ENCODE measurements at regions not wholly inside any gene's neighbourhood (a gene's known extent, or its start where the extent isn't known, plus 50 kb on each side); places are given as distances from the start of the nearest gene placed in this dataset.
"Not testable (repeated sequence)": the region's sequence is repeated elsewhere in the genome, so short reads cannot be mapped to it uniquely, and the experiment has no call there.

DNA sequence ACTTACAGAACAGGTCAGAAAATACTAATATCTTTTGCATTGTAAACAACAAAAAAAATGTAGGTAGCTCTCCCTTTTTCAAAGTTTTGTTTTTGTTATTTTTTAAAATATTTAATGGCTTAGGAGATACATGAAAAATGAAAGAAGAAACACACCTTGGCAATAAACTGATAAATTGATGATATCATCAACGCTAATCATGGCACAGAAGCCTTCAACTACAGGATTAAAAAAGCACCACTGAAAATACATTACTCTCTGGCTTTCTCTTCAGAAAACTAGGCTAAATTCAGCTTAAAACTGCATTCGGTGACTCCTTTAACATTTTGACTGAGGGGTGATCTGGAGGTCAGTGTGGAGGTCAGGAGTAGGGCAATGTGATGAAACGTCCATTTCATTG is 1018.8 kb upstream of the FANCL start:
- DNase-seq (ENCODE audit: low read depth in 2 of 2), result no peak

DNA sequence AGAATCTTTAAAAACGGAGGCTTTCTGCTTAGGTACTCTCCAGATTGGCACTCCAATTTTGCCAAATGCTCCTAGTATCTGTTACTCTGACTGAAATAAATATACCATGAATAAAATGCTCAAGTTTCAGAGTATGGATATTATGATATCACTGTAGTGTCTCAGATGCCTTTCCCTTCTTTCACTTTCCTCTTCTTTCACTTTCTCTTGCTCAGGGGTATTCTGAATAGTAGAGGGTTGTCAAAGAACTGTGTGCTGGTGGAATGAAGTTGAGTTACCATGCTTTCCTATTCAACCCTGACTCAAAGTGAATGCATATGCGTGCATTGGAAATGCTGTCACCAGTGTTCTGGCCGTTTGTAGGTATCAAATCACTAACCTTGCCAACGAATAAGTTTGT is 1015.2 kb upstream of the FANCL start:
- no peak for DNase-seq (ENCODE audit: low read depth in 2 of 2)

DNA sequence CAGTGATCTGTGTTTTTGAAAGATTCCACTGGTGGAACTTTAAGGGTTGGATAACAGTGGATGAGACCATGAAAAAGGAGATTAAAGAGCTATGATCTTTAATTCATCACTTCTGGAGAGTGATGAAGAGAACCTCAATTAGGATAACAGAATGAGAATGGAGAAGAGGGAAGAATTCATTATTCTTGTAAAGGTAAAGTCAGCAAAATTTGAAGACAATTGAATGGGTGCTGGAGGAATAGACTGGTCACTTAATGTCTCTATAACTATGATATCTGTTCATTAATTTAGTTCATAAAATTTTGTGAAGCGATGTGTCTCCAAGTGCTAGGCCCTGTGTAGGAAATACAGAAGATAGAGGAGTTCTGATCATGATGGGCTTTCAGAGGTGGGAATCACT is 1013.2 kb upstream of the FANCL start:
- no peak for DNase-seq (ENCODE audit: low read depth in 2 of 2)

DNA sequence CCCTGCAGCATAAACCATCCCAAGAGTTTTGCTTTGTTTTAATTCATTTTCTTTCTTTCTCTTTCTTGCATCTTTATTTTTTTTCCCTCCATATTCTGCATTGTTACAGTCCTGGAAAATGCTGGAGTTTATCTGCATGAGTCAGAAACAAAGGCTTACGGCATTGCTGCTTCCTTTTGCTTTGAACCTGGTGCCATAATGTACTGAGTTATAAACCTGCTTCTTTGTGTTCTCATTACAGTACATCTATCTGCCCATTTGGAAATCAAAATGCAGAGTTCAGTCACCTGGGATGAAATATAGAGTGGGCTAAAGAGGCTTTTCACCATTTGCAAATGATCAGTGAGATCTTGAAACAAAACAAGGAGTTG is 1009.2 kb upstream of the FANCL start:
- no peak for DNase-seq (ENCODE audit: low read depth in 2 of 2)

DNA sequence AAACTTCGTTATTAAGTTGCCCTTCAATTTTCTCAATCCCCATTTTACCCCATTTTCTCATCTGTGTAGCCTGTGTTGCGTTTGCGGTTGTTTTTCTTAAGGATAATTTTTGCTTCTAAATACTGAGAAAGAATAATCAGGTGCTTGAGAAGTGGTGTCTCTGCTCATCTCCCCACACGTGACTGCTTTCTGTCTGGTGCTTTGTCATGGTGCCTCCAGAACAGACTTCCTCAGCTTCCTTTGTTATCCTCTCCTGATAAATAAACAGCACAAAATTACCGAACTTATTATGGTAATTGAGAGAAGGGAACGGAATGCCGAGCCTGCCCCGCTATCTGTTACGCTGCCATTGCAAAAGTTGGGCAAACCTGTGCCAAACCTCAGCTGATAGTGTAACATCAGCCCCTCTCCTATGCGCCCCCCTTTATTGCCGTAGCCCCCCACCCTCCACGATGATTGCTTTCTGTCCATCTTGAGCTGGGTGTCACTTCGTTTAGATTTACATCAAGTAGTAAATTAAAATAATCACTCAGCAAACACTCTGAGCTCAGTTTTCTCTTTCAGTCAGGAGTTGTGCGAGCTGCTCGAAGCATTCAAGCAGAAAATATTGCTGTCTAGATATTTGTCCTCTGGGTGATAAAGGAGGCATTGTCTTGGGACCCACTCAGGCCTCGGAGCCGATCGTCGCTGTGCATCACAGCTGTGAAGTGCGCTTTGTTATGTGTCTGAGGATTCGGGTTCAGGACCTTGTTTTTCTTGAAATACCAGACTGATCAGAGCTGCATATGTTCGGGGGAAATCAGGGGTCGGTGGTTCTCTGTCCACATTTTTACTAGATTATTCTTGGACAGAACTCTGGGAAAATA is 1008.5 kb upstream of the FANCL start:
- no peak for DNase-seq (ENCODE audit: low read depth in 2 of 2)

DNA sequence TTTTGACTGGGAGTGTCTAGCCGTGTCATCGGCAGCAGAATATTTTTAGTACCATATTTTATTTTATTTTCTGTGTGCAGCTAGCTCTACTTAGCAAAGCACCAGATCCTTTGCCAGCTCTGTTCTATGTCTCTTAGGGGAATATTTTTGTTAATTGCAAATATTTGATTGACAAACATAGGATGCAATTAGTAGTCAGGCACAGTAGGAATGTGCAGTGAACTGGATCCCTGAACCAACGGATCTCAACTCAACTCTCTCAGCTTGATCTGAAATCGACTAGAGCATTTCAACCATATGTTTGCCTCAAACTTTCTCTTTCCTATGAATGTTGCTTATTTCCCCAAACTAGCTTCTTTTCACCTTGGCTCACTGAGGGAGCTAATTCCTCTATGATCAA is 998.0 kb upstream of the FANCL start:
- DNase-seq (ENCODE audit: low read depth in 2 of 2), result no peak

DNA sequence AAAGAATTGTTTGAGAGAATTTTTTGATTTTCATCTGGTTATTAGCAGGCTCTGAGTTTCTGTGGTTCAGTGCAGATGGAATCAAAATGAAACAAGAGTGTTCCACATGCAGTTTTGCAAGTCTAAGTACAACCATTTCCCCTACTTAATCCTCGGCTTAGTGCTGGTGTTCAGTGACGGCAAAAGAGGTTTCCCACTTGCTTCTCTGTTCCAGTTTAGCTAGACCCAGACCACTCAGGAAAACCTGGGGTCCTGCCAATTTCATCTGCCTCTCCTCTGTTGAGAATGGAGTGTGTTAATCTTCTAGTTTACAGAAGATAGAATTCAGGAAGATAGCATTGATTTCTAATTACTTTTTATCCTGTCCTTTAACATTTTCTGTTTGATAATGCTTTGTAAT is 996.2 kb upstream of the FANCL start:
- no peak for DNase-seq (ENCODE audit: low read depth in 2 of 2)

DNA sequence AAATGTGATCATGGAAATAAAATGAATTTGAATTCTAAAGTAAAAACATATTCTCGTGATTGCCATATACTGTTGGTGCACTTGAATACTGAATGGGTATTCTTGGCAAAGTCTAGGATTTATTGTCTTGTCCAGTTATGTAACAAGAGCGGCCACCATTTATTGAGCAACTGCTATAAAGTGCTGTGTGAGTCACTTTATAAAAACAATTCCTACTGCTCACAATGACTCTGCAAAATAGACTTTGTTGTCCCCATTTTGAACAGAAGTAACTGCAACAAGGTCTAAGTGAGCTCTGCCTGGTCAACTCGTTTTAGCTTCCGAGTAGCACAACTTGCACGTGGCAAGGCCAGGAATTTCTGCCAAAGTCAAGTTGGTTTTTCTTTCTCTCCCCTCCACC is 995.6 kb upstream of the FANCL start:
- DNase-seq (ENCODE audit: low read depth in 2 of 2), result no peak

DNA sequence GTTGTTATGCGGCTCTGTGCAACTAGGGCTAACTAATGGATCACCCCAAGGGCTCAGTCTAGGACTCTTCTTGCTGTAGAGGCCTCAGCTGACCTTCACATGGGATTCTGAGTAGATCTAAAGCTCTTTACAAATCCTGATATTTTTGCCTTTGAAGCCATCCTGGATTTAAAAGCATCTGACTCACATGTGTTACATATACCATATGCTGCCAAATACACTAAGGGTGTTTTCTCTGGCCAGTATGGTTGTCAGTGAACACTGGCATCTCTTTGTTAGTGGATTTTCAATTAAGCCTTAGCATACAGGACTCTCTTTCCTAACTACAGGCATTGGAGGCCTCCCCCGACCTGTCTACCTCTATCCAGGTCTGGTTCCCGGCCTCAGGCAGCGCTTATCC is 992.8 kb upstream of the FANCL start:
- no peak for DNase-seq (ENCODE audit: low read depth in 2 of 2)

DNA sequence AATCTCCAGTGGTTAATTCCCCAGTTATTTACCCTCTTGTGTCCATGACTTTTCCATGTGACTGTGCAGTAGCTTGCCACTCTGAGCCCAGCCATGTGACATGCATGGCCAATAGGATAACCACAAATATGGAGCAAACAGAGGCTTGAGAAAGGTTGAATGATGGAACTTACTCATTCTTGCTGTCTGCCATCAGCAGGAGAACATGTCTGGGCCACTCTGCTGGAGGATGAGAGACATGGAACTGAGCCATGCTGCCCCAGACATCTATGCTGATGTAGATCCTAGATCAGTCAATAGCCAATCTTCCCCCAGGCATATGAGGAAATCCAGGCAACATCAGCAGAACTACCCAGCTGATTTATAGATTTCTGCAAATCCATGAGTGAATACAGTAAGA is 992.3 kb upstream of the FANCL start:
- DNase-seq (ENCODE audit: low read depth in 2 of 2), result no peak

DNA sequence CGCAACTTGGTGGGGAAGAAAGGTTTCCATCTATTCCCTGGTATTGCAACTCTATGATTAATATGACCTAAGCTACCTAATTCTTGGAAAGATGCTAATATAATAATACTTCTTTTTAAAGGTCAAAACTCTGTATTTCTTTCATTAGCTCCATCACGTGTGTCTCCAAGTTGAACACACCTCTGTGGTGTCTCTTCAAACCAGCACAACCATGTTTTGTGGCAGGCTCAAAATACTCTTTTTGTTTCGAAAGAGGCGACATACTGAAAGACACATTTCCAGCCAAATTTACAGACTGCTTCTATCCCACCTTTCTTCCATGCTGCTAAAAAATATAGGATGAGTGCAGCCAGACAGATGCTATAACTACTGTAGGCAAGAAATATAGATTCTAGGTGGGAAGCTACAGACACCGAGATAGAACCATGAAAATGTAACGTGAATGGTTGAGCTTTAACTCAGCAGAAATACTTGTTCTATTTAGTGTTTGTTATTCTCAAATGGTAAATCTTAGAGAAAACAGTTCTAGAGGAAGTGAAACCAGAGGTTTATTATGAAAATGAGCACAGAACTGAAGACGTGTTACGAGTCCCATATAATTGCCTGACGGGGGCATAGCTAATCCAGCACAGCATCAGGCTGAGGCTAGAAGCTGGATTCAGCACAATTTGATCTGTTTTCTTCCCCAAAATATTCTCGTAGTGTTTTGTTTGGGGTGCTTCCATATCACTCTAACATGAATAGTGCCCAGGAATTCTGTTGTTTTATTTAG is 991.5 kb upstream of the FANCL start:
- no peak for DNase-seq (ENCODE audit: low read depth in 2 of 2)

DNA sequence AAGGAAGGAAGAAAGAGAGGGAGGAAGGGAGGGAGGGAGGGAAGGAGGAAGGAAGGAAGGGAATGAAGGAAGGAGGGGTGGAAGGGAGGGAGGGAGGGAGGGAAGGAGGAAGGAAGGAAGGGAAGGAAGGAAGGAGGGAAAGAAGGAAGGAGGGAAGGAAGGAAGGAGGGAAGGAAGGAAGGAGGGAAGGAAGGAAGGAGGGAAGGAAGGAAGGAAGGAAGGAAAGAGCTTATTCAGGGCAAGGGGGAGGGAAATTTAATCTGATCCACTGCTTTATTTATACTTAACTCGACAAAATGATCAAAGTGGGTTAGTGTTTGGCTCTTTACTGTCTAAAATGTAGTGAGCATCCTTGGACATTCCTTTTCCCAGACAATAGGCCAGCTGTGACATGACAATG is 985.2 kb upstream of the FANCL start:
- DNase-seq (ENCODE audit: low read depth in 2 of 2), result not testable (repeated sequence)

DNA sequence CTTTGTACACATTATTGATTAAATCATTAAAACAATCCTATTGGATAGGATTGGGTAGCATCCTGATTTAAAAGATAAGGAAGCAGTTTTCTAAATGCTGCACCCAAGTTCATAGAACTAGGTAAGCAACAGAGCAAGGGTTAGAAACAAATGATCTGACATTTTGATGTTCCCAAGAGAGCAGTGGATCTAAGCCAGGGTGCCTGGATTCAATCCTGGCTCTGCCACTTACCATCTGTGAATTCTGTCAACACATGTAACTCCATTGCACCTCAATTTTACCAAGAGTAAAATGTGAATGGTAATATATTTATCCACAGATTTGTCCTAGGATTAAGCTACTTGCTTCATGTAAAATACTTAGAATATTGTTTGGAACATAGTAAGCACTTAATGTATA is 982.6 kb upstream of the FANCL start:
- no peak for DNase-seq (ENCODE audit: low read depth in 2 of 2)

DNA sequence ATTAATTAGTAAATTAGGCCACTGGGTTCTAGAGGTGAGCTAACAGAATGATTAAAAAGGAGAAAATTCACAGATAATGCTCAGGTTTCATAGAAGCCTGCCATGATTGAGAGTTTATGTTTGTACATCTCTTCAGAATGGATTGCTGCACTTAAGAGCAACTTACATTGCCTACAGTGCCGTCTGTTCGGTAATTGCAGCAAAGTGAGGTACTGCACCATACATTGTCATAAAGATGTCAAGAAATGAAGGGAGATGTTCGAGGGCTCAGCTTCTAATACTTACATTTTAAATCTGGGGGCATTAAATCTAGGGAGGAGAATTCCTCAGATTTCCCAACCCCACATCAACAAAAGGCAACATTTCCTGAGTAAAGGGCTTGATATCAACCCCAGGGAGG is 976.2 kb upstream of the FANCL start:
- DNase-seq (ENCODE audit: low read depth in 2 of 2), result no peak

DNA sequence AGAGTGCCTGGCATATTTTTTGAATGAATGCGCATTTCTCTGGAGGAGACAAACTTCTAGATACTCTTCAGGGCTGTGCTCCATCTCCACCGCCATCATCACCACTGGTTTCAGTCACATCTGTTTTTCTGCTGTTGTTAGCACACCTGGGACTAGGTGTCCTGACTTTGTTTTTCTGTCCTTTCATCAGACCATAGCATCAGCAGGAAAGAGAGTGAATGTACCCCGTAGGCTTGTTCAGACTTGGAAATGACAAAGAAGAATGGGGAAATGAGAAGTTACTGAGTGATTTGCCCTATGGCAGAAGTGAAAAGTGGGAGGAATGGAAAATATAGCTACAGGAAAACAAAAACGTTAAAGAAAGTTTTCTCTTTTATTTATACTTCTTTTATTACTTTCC is 965.2 kb upstream of the FANCL start:
- DNase-seq (ENCODE audit: low read depth in 2 of 2), result no peak

DNA sequence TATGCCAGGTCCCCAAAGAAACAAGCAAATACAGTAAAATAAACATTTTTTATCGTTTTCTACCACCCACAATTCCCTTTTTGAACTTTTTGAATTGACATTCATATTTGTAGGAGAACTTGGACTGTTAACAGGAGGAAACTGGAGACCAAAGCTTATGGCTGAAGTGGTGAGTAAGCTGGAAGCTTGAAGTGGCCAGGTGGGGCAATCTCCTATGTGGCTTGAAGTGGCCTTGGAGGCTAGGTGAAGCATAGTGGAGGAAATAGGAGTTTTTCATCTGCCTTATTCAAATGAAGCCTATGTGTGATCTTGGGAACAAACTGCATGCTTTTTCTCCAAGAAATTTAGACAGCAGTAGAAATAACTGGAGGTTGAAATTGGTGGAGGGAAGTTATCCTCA is 962.9 kb upstream of the FANCL start:
- DNase-seq (ENCODE audit: low read depth in 2 of 2), result no peak

DNA sequence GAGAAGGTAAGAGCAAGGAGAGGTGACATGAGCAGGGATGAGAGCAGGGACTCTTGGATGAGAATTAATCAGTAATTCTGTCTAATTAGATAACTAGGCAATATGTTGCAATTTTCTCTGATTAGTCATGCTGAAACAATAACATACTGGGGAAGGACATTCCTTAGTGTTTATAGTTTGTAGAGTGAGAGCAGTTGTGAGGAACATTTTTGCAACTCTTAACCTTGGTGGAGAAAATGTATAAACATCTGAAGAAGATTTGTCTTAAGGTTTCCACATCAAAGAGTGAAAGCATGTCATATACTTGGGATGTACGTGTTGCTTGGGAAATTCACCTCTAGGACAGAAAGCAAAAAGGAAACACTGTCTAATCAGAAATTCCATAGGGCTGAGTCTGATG is 955.4 kb upstream of the FANCL start:
- no peak for DNase-seq (ENCODE audit: low read depth in 2 of 2)

DNA sequence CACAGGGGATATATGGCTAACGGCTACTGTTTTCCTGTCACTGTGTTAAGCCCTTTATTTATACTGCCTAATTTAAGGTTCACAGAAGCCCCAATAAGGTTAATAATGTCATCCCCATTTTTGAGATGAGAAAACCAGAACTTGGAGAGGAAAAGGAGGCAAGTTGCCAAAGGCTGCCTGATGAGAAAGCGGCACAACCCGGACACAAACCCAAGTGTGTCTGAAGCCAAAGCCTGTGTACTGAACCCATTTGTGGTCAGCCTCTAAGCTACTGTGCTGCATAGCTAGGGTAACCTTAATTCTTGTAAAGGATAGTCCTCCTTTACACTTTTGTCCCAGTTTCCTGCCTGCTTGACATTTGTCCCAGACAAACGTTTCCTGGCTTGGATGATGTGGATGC is 954.7 kb upstream of the FANCL start:
- no peak for DNase-seq (ENCODE audit: low read depth in 2 of 2)

DNA sequence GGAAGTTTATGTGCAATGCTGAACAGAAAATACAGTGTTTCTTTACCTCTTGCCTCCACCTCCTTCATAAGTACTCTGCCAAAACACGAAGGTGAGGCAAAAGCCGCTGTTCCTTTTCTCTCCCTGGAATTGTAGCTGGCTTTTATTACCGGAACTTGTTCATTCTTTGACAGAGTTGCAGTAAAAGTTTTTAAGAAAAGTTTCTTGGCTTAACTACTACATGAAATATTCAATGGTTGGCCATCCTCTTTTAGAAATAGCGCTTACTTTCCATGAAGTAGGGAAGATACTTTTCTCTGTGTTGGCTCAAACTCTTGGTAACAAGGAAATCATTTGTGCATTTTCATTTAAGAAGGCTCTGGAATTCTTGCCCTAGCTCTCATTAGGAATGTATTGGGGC is 950.7 kb upstream of the FANCL start:
- no peak for DNase-seq (ENCODE audit: low read depth in 2 of 2)

DNA sequence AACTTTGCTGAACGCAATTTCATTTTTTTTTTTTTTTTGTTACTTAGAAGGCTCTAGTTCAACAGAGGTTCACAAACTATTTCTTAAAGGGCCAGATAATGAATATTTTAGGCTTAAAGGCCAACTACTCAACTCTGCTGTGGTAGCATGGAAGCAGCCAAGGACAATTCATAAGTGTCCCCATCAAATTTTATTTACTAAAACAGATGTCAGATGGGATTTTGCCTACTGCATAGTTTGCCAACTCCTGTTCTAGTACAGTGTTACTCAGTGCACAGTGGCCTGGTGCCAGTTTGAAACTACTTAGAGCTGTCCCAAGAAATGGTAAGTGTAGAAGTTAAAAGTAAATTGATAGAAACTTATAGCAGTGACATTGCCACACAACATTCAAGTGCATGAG is 949.4 kb upstream of the FANCL start:
- no peak for DNase-seq (ENCODE audit: low read depth in 2 of 2)

DNA sequence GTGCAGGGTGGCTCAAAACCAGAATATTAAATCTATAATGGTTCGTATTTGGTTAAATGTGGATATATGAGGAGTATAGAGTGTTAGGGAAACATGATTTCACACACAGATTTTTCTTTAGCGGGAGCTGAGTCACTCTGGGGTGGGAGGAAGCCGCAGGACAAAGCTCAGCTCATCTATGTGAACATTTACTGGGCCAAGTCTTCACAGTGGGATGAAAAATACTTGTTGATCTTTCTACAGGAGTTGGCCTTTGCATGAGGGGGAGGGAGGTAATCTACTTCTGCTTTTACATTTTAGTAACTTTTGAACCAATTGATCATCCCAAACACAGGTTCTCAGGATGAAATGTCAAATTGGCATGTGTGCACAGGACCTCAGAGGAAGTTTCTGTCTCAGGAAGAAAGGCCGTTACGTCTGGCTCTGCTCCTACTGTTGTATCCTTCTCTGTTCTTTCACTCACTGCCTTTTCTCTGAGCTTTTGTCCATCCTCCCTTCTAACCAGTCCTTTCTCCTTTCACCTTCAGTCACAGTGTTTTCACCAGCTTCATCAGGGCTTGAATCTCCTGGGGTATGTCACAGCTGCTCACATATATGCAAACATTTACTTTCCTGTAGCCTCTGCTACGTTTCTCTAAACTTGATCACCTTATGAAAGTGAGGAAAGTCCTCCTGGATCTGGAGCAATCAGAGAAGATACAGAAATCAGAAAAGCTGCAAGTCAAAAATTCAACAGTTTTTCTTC is 943.3 kb upstream of the FANCL start:
- no peak for DNase-seq (ENCODE audit: low read depth in 2 of 2)

DNA sequence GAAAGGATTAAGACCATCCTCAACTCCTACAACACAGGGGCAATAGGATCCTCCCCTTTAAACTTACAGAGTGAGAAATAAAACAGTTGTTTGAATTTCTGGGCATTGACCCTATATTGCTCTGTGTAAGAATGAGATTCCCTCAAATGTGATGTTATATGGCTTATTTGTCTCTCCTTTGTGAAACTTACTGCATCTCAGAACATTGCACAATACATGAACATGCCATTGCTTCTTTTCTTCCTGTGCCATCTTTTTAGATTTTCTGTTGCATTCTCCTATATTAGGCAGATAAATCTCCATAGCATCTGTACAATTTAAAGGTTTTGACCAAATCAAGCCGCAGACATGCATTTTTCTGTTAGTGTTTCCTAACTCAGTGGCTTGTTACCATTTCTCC is 941.9 kb upstream of the FANCL start:
- DNase-seq (ENCODE audit: low read depth in 2 of 2), result no peak

DNA sequence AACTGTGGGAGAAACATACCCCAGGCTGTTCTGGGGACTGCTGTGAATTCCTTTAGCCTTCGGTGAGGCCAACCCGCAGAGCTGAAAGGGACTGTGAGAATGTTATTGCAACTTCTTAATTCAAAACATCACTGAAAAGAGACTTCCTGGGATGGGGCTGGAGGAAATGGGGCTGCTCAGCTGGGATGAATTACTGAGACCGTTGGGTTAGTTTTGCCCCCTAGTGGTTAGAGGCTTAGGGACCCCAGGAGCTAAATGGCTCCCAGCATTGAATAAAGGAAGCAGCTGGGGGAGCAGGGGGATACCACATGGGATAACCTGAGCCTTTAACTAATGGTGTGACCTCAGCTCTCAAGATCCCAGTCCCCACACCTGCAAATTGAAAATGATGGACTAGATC is 941.1 kb upstream of the FANCL start:
- no peak for DNase-seq (ENCODE audit: low read depth in 2 of 2)
